GM15510 (cell line): ENCODE measurements at regions not wholly inside any gene's neighbourhood (a gene's known extent, or its start where the extent isn't known, plus 50 kb on each side); places are given as distances from the start of the nearest gene placed in this dataset.

Source experiments
- POLR2A ChIP-seq: IDR thresholded peaks from 3 replicates; pipeline ENCODE4 v1.6.1; 2011; ENCODE audit warnings: borderline replicate concordance; ENCODE audit not compliant: insufficient read length; ENCODE audit errors: extremely low read depth

GRCh38 chr7:131154380-131154779 is 173.3 kb upstream of the MKLN1 start:
- no peak for TF ChIP-seq POLR2A

GRCh38 chr7:131157530-131158243 is 170.0 kb upstream of the MKLN1 start:
- no peak for TF ChIP-seq POLR2A

GRCh38 chr7:131159961-131160361 is 167.7 kb upstream of the MKLN1 start:
- no peak for TF ChIP-seq POLR2A

- no peak for TF ChIP-seq POLR2A
Measured at GRCh38 chr7:131161103-131161502, 166.6 kb upstream of the MKLN1 start.

GRCh38 chr7:131164025-131164925 is 163.4 kb upstream of the MKLN1 start:
- no peak for TF ChIP-seq POLR2A

- no peak for TF ChIP-seq POLR2A
Measured at GRCh38 chr7:131166066-131166465, 161.6 kb upstream of the MKLN1 start.

- no peak for TF ChIP-seq POLR2A
Measured at GRCh38 chr7:131170440-131171271, 157.0 kb upstream of the MKLN1 start.

- no peak for TF ChIP-seq POLR2A
Measured at GRCh38 chr7:131173145-131173890, 154.4 kb upstream of the MKLN1 start.

GRCh38 chr7:131174391-131174790 is 153.3 kb upstream of the MKLN1 start:
- TF ChIP-seq POLR2A = no peak

- no peak for TF ChIP-seq POLR2A
Measured at GRCh38 chr7:131174855-131175254, 152.8 kb upstream of the MKLN1 start.

- TF ChIP-seq POLR2A = no peak
Measured at GRCh38 chr7:131182446-131183058, 145.1 kb upstream of the MKLN1 start.

GRCh38 chr7:131183072-131183471 is 144.6 kb upstream of the MKLN1 start:
- no peak for TF ChIP-seq POLR2A

- no peak for TF ChIP-seq POLR2A
Measured at GRCh38 chr7:131183611-131184119, 144.0 kb upstream of the MKLN1 start.

- no peak for TF ChIP-seq POLR2A
Measured at GRCh38 chr7:131186816-131187215, 140.9 kb upstream of the MKLN1 start.
